OCI-LY7 (cell line): ENCODE measurements at regions not wholly inside any gene's neighbourhood (a gene's known extent, or its start where the extent isn't known, plus 50 kb on each side); places are given as distances from the start of the nearest gene placed in this dataset.

Experiments
- BruUV-seq: library from RNA; stranded (reverse); fragments of 400-500 nt; replicated peaks from 2 replicates; lab custom pipeline; 2021; lab: Mats Ljungman, UMichigan
- CTCF ChIA-PET: fragments of 300-600 bp; sonication (Branson Sonifier 250); formaldehyde crosslinking; loops from one replicate; lab custom pipeline; 2022; ENCODE audit warnings: antibody characterized with exemption; ENCODE audit not compliant: unreplicated experiment; lab: Charles Lee
- POLR2A ChIA-PET: fragments of 300-600 bp; sonication (Branson Sonifier 250); formaldehyde crosslinking; loops from one replicate; lab custom pipeline; 2022; ENCODE audit warnings: antibody characterized with exemption; lab: Charles Lee
- DNase-seq: peaks from one replicate; pipeline ENCODE4 v3.0.0-alpha.2; 2015; ENCODE audit warnings: low spot score
- H2AFZ ChIP-seq: fragments of 200-600 bp; sonication (generic), shearing (Covaris generic); 2 replicates; pipeline ENCODE4 v1.6.1; 2014; ENCODE audit warnings: mild to moderate bottlenecking, antibody characterized with exemption, low read length, moderate library complexity
- H3K27ac ChIP-seq: fragments of 200-600 bp; sonication (generic); 2 replicates; pipeline ENCODE4 v1.5.1; 2014; ENCODE audit warnings: mixed run types, low read depth, mild to moderate bottlenecking, moderate library complexity, low read length, inconsistent platforms; ENCODE audit not compliant: poor library complexity, severe bottlenecking
- H3K36me3 ChIP-seq: fragments of 200-600 bp; sonication (generic); 2 replicates; pipeline ENCODE4 v1.6.1; 2014; ENCODE audit warnings: mild to moderate bottlenecking, antibody characterized with exemption, low read length, moderate library complexity, mixed read lengths; ENCODE audit not compliant: insufficient read depth
- H3K4me1 ChIP-seq: fragments of 200-600 bp; sonication (generic); 2 replicates; pipeline ENCODE4 v1.5.1; 2014; ENCODE audit warnings: mild to moderate bottlenecking, low read length; ENCODE audit not compliant: insufficient read depth, poor library complexity, severe bottlenecking
- H3K4me2 ChIP-seq: fragments of 200-600 bp; sonication (generic); 2 replicates; pipeline ENCODE4 v1.6.1; 2014; ENCODE audit warnings: mild to moderate bottlenecking, low read length
- H3K4me3 ChIP-seq: fragments of 200-600 bp; sonication (generic); 2 replicates; pipeline ENCODE4 v1.5.1; 2014; ENCODE audit warnings: mild to moderate bottlenecking, low read depth, low read length; ENCODE audit not compliant: poor library complexity, severe bottlenecking
- H3K79me2 ChIP-seq: fragments of 200-600 bp; sonication (generic); 2 replicates; pipeline ENCODE4 v1.6.1; 2016; ENCODE audit warnings: low read depth, mild to moderate bottlenecking, low read length, moderate library complexity, mixed read lengths; ENCODE audit not compliant: insufficient read depth
- H3K9me2 ChIP-seq: fragments of 200-600 bp; sonication (generic); 2 replicates; pipeline ENCODE4 v1.6.1; 2016; ENCODE audit warnings: mild to moderate bottlenecking, low read length, mixed read lengths; ENCODE audit not compliant: insufficient read depth
- H3K9me3 ChIP-seq: fragments of 200-600 bp; sonication (generic); 2 replicates; pipeline ENCODE4 v1.6.1; 2014; ENCODE audit warnings: mild to moderate bottlenecking, mixed run types, low read length, mixed read lengths
- H4K20me1 ChIP-seq: fragments of 200-600 bp; sonication (generic); 2 replicates; pipeline ENCODE4 v1.6.1; 2014; ENCODE audit warnings: mild to moderate bottlenecking, antibody characterized with exemption, low read length, moderate library complexity, mixed read lengths; ENCODE audit not compliant: insufficient read depth
- CTCF ChIP-seq: fragments of 200-600 bp; sonication (generic); conservative IDR thresholded peaks from 2 replicates; pipeline ENCODE4 v1.5.1; 2014; ENCODE audit warnings: mild to moderate bottlenecking, antibody characterized with exemption, low read length, moderate library complexity, mixed read lengths
- EZH2phosphoT487 ChIP-seq: fragments of 200-600 bp; sonication (generic); IDR thresholded peaks from 2 replicates; pipeline ENCODE4 v1.6.1; 2018; ENCODE audit warnings: low read depth, borderline replicate concordance, mild to moderate bottlenecking, mixed run types, antibody characterized with exemption, low read length, moderate library complexity, mixed read lengths
- intact Hi-C: fragments of 100-400 bp; cut with micrococcal nuclease; formaldehyde crosslinking; loops from one replicate; pipeline ENCODE4 v1.10.0; 2022; ENCODE audit not compliant: unreplicated experiment

- no peak overlapping the region for H3K27ac ChIP-seq
- POLR2A ChIA-PET: no interaction called here
- H3K36me3 ChIP-seq: no peaks in the 10 kb centered on the region
- no peak overlapping the region for H2AFZ ChIP-seq
- no peaks in the 10 kb centered on the region for H4K20me1 ChIP-seq
- CTCF ChIA-PET: no interaction called here
- intact Hi-C loops: no loop called here
- no peak overlapping the region for H3K4me2 ChIP-seq
- H3K79me2 ChIP-seq: no peaks in the 10 kb centered on the region
- no peaks in the 10 kb centered on the region for H3K9me3 ChIP-seq
- no TSS peak for BruUV-seq
- no peak for TF ChIP-seq EZH2phosphoT487
- no peak for TF ChIP-seq CTCF
- H3K4me3 ChIP-seq: no peak overlapping the region
- H3K4me1 ChIP-seq: no peaks in the 10 kb centered on the region
- no peak for DNase-seq
- no peaks in the 10 kb centered on the region for H3K9me2 ChIP-seq
Observed at GRCh38 chr2:219881851-219882250, 254.4 kb downstream of the SLC4A3 start.

- Histone ChIP-seq H3K4me1 (no peaks in the 10 kb centered on the region), H3K9me3 (no peaks in the 10 kb centered on the region), H3K27ac (no peak overlapping the region), H3K4me2 (no peak overlapping the region), H3K9me2 (no peaks in the 10 kb centered on the region), H4K20me1 (no peaks in the 10 kb centered on the region), H2AFZ (no peak overlapping the region), H3K36me3 (no peaks in the 10 kb centered on the region), H3K4me3 (no peak overlapping the region), H3K79me2 (no peaks in the 10 kb centered on the region)
- TF ChIP-seq EZH2phosphoT487: no peak
- TF ChIP-seq CTCF: no peak
- BruUV-seq: no TSS peak
- ChIA-PET POLR2A (no interaction called here), CTCF (no interaction called here)
- intact Hi-C loops: no loop called here
- DNase-seq: no peak
Observed at GRCh38 chr2:219886615-219887014, 259.2 kb downstream of the SLC4A3 start.

GRCh38 chr2:219887870-219888269, 260.4 kb downstream of the SLC4A3 start:
- ChIA-PET CTCF (no interaction called here), POLR2A (no interaction called here)
- no peak overlapping the region for H3K4me3 ChIP-seq
- no peaks in the 10 kb centered on the region for H3K9me3 ChIP-seq
- no peaks in the 10 kb centered on the region for H4K20me1 ChIP-seq
- no peaks in the 10 kb centered on the region for H3K79me2 ChIP-seq
- no peak overlapping the region for H2AFZ ChIP-seq
- H3K36me3 ChIP-seq: no peaks in the 10 kb centered on the region
- no peaks in the 10 kb centered on the region for H3K9me2 ChIP-seq
- no peak overlapping the region for H3K27ac ChIP-seq
- DNase-seq: no peak
- intact Hi-C loops: no loop called here
- no peaks in the 10 kb centered on the region for H3K4me1 ChIP-seq
- no TSS peak for BruUV-seq
- no peak overlapping the region for H3K4me2 ChIP-seq
- TF ChIP-seq CTCF (no peak), EZH2phosphoT487 (no peak)
